Immature natural killer cell (primary cell): ENCODE measurements at regions not wholly inside any gene's neighbourhood (a gene's known extent, or its start where the extent isn't known, plus 50 kb on each side); places are given as distances from the start of the nearest gene placed in this dataset.

Source experiments
- DNase-seq, 3 donors: peaks; one replicate each; pipeline ENCODE4 v3.0.0; 2022; ENCODE audit warnings: mixed read lengths in 1 of 3
- H3K27ac Mint-ChIP-seq, 6 donors: one replicate each; pipeline ENCODE4 v1.8.0; 2020; ENCODE audit warnings: mixed read lengths in 6 of 6, mild to moderate bottlenecking in 5 of 6, inconsistent platforms in 4 of 6, moderate library complexity in 3 of 6
- H3K27me3 Mint-ChIP-seq, 3 donors: one replicate each; pipeline ENCODE4 v1.8.0; 2020 to 2021; ENCODE audit warnings: low read depth in 3 of 3, mild to moderate bottlenecking in 3 of 3, mixed read lengths in 3 of 3, moderate library complexity in 3 of 3, inconsistent platforms in 1 of 3
- H3K36me3 Mint-ChIP-seq, 3 donors: one replicate each; pipeline ENCODE4 v1.8.0; 2020; ENCODE audit warnings: mixed read lengths in 3 of 3, inconsistent platforms in 2 of 3, mild to moderate bottlenecking in 2 of 3
- H3K4me1 Mint-ChIP-seq, 2 donors: one replicate each; pipeline ENCODE4 v1.8.0; 2020; ENCODE audit warnings: inconsistent platforms in 2 of 2, mild to moderate bottlenecking in 2 of 2, mixed read lengths in 2 of 2, moderate library complexity in 1 of 2
- H3K4me3 Mint-ChIP-seq, 5 donors: one replicate each; pipeline ENCODE4 v1.8.0; 2020; ENCODE audit warnings: mild to moderate bottlenecking in 5 of 5, mixed read lengths in 5 of 5, inconsistent platforms in 3 of 5, moderate library complexity in 3 of 5
- H3K9me3 Mint-ChIP-seq, 6 donors: one replicate each; pipeline ENCODE4 v1.8.0; 2020; ENCODE audit warnings: mild to moderate bottlenecking in 6 of 6, mixed read lengths in 6 of 6, inconsistent platforms in 4 of 6, moderate library complexity in 3 of 6

DNA sequence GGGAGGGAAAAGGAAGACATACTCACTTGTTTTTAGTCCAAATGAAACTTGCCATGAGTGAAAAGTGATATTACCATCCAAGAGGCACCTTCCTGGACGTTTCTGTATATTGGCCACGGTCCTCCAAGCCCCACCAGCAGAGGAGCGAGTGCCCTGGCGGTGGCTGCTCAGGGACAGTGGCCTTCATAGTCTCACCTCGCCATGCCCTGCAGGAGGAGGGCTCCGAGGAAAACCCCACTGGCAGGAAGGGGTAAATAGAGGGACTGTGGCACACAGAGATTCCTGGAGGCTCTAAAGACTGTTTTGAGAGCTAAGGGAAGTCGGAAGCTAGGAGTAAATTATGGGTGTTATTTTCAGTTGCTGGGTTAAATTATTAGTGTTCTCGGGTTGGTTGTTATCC lies 98.4 kb upstream of the UBL3 start:
- no peak for DNase-seq
- Mint-ChIP-seq H3K27ac (no peak overlapping the region), H3K36me3 (no peaks in the 10 kb centered on the region), H3K27me3 (peaks cover 0 to 4% (median 4%) of the 10 kb centered on the region in 3 donors), H3K4me1 (peaks cover 5% of the 10 kb centered on the region in 2 donors), H3K4me3 (no peak overlapping the region), H3K9me3 (no peaks in the 10 kb centered on the region)

DNA sequence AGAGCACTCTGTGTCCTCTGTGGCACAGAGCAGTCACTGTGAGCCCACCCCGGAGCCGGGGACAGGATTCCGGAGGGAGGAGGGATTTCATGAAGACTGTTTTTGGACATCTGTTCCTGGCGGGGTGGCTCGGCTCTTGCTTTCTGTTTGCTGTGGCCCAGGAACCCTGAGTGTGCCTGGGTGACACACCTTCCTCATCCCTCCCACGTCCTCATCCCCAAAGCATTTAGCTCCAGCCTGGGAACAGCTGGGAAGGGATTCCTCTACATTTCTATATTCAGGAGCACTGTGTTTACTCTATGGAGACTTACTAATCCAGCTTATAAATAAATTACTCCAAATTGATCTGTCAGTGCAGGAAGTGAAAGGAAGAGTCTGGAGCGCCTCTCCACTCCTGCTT lies 97.8 kb upstream of the UBL3 start:
- DNase-seq = no peak
- H3K9me3 Mint-ChIP-seq = no peaks in the 10 kb centered on the region
- H3K27ac Mint-ChIP-seq = no peak overlapping the region
- H3K36me3 Mint-ChIP-seq = no peaks in the 10 kb centered on the region
- H3K4me3 Mint-ChIP-seq = no peak overlapping the region
- no peaks in the 10 kb centered on the region for H3K4me1 Mint-ChIP-seq
- peaks cover 0 to 5% (median 4%) of the 10 kb centered on the region in 3 donors for H3K27me3 Mint-ChIP-seq

DNA sequence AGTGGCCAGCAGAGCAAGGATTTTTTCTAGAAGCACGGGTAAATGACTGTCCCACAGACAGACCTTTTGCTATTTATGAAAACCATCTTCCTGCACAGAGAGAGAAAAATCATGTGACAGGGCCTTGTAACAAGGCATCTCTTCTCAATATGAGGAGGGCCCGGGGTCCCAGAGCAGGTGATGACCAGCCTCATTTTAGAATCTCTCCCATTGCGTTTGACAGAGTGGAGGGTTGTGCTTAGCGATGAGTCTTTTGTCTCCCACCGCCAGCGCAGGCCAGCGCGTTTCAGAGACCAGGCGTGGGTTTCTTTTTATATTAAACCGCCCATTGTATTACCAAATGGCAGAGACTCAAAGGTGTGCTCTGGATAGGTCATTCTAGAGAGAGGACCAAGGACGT lies 97.4 kb upstream of the UBL3 start:
- no peaks in the 10 kb centered on the region for H3K4me1 Mint-ChIP-seq
- DNase-seq = no peak
- no peaks in the 10 kb centered on the region for H3K36me3 Mint-ChIP-seq
- peaks cover 0 to 5% (median 4%) of the 10 kb centered on the region in 3 donors for H3K27me3 Mint-ChIP-seq
- no peak overlapping the region for H3K4me3 Mint-ChIP-seq
- no peak overlapping the region for H3K27ac Mint-ChIP-seq
- no peaks in the 10 kb centered on the region for H3K9me3 Mint-ChIP-seq

DNA sequence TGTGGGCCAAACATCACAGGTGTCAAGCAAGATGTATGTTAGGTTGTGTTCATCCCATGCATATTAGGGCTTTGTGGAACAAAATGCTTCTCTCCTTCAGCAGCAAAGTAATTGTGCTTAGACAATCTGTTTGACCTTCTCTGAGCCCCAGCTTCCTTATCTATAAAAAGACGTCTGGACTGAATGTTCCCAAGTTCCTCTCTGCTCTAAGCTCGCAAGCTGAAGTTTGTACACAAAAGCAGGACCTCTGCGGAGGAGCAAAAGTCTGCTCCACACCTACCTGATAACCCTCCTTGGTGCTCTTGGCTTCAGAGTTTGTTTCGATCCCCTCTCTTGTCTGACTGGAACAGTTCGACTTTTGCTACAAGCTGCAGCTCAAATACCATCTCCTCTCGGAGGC lies 95.7 kb upstream of the UBL3 start:
- H3K4me1 Mint-ChIP-seq = no peaks in the 10 kb centered on the region
- peaks cover 3 to 5% (median 4%) of the 10 kb centered on the region in 3 donors for H3K27me3 Mint-ChIP-seq
- H3K36me3 Mint-ChIP-seq = no peaks in the 10 kb centered on the region
- no peak overlapping the region for H3K27ac Mint-ChIP-seq
- H3K9me3 Mint-ChIP-seq = no peaks in the 10 kb centered on the region
- H3K4me3 Mint-ChIP-seq = no peak overlapping the region
- no peak for DNase-seq

DNA sequence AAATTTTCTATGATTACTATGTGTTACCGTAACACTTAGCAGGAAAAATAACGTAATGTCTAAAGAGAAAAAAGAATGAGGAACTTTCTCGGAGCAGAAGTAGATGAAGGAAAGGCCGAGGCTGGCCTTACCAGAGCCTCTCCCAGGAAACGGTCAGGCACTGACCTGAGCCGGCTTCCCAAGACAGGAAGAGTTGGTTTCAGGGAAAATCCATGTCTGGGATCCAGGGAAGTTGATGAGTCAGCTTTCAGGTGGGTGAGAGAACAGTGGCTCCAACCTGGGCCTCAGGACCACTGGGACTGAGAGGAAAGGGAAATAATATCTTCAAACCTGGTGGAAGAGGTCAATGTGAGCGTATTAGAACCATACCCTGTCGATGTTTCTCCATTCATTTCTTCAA lies 93.3 kb upstream of the UBL3 start:
- Mint-ChIP-seq H3K4me1 (no peaks in the 10 kb centered on the region), H3K27me3 (peaks cover 2 to 3% (median 3%) of the 10 kb centered on the region in 3 donors), H3K9me3 (no peaks in the 10 kb centered on the region), H3K36me3 (no peaks in the 10 kb centered on the region), H3K27ac (no peak overlapping the region), H3K4me3 (no peak overlapping the region)
- DNase-seq = no peak

DNA sequence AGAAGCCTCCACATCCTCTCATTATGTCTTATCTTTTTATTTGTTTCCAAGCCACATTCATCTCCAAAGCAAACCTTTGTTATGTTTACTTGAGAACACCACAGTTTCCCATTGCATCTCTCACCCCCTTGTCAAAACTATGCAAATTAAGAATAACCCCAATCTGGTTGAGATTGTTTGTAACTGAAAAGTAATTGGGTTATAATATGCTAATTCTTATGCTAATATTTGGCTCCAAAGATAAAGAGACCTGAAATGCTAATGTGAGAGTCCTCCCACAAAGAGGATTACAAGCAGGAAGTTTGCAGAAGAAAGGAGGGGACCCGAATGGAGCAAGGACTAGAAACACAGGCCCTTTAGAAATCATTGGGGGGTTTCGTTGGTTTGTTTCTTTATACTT lies 92.9 kb upstream of the UBL3 start:
- Mint-ChIP-seq H3K9me3 (no peaks in the 10 kb centered on the region), H3K4me3 (no peak overlapping the region), H3K36me3 (no peaks in the 10 kb centered on the region), H3K27me3 (peaks cover 2 to 3% (median 3%) of the 10 kb centered on the region in 3 donors), H3K27ac (no peak overlapping the region), H3K4me1 (no peaks in the 10 kb centered on the region)
- no peak for DNase-seq

DNA sequence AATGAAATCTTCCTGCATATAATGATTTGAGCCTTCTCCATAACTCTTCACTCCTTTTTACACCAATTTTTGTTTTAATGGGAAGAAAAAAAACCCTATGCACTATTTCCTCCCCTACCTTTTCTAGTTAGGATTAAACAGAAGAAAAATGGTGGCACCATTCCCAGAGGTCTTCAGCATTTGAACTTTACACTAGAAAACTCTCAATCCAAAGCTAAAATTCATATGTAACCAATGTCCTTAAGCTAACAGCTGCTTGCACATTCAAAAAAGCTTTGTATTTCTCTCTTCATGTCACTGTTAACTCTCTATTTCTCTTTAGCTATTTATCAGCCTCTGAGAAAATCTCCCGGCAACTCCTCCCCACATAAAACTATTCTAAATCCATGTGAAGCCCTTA lies 90.3 kb upstream of the UBL3 start:
- peaks cover 14 to 21% of the 10 kb centered on the region in 2 donors for H3K4me1 Mint-ChIP-seq
- H3K36me3 Mint-ChIP-seq = no peaks in the 10 kb centered on the region
- no peaks in the 10 kb centered on the region for H3K9me3 Mint-ChIP-seq
- no peak for DNase-seq
- H3K27ac Mint-ChIP-seq = no peak overlapping the region
- no peak overlapping the region for H3K4me3 Mint-ChIP-seq
- peaks cover 3 to 4% (median 3%) of the 10 kb centered on the region in 3 donors for H3K27me3 Mint-ChIP-seq

DNA sequence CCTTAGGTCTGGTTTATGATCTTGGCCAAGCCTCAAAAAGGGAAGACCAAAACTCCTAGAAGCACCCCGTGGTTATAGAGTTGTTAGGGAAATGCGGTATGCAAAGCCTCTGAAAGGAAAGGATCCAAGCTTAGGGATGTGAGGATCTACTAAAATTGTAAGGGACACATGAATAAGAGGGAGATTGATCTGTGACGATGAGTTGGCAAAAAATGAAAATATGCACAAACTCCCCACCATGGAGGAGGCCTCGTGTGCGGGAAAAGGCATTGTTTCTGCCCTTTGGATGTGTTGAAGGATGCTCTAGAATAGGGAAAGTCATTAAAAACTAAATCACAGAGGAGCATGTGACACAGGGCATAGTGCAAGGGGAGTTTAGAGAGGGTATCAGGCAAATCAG lies 88.7 kb upstream of the UBL3 start:
- Mint-ChIP-seq H3K4me1 (peaks cover 21 to 30% of the 10 kb centered on the region in 2 donors), H3K9me3 (no peaks in the 10 kb centered on the region), H3K27me3 (peaks cover 3 to 5% (median 3%) of the 10 kb centered on the region in 3 donors), H3K4me3 (no peak overlapping the region), H3K36me3 (no peaks in the 10 kb centered on the region), H3K27ac (peak overlapping the region in 1 of 6 donors; percentile 13)
- DNase-seq = no peak

DNA sequence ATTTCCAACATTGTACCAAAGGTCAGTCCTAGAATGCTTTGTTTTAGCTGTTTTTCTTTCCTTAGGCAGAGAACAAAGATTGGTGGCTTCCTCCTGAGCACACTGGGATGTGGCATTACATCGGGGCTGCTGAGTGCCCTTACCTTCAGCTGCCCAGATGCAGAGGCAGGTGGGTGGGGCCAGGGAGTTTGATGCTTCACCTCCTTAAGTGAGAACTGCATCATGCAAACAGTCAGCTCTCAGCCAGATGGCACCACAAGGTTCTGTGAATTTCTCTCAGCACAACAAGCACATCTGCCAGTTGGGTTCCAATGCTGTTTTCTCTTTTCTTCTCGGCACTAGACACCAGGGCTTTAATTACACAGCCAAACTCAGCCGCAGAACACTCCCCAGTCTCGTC lies 87.4 kb upstream of the UBL3 start:
- no peaks in the 10 kb centered on the region for H3K36me3 Mint-ChIP-seq
- no peaks in the 10 kb centered on the region for H3K9me3 Mint-ChIP-seq
- H3K27ac Mint-ChIP-seq = no peak overlapping the region
- H3K4me1 Mint-ChIP-seq = peaks cover 21 to 30% of the 10 kb centered on the region in 2 donors
- no peak overlapping the region for H3K4me3 Mint-ChIP-seq
- peaks cover 3 to 4% (median 3%) of the 10 kb centered on the region in 3 donors for H3K27me3 Mint-ChIP-seq
- no peak for DNase-seq

DNA sequence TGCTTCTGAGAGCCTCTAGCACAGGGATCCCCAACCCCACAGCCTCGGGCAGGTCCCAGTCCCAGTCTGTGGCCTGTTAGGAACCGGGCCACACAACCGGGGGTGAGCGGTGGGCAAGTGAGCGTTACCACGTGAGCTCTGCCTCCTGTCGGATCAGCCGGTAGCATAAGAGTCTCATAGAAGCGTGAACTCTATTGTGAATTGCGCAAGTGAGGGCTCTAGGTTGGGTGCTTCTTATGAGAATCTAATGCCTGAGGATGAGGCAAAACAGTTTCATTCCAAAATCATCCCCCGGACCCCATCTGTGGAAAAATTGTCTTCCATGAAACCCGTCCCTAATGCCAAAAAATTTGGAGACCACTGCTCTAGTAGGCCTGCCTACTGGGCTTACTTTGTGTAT lies 87.0 kb upstream of the UBL3 start:
- Mint-ChIP-seq H3K27me3 (peaks cover 3 to 4% (median 3%) of the 10 kb centered on the region in 3 donors), H3K36me3 (no peaks in the 10 kb centered on the region), H3K4me1 (peaks cover 21 to 30% of the 10 kb centered on the region in 2 donors), H3K9me3 (no peaks in the 10 kb centered on the region), H3K4me3 (peak overlapping the region in 1 of 5 donors; percentile 80), H3K27ac (peak overlapping the region in 1 of 6 donors; percentile 18)
- DNase-seq = no peak

DNA sequence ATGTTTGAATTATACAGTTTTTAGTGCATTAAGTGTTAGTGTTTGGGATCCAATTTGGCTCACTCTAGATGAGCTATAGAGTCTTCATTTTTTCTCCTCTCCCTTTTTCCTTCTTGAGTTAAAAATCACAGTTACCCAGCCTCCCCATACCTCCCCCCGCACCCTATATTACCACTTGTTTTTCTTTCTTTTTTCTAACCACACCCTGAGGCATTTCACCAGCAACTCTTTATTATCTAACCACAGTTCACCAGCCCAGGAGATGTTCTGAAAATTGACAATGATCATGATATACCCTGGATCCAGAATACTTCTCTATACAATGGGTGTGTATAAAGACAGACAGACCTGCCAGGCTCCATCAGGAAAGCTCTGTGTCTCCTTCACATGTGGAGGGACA lies 86.5 kb upstream of the UBL3 start:
- DNase-seq = no peak
- Mint-ChIP-seq H3K4me3 (peak overlapping the region in 3 of 5 donors; percentile 6 to 80 (median 67)), H3K27ac (peak overlapping the region in 3 of 6 donors; percentile 6 to 41 (median 18)), H3K9me3 (no peaks in the 10 kb centered on the region), H3K4me1 (peaks cover 21 to 30% of the 10 kb centered on the region in 2 donors), H3K27me3 (peaks cover 3 to 4% (median 3%) of the 10 kb centered on the region in 3 donors), H3K36me3 (no peaks in the 10 kb centered on the region)

DNA sequence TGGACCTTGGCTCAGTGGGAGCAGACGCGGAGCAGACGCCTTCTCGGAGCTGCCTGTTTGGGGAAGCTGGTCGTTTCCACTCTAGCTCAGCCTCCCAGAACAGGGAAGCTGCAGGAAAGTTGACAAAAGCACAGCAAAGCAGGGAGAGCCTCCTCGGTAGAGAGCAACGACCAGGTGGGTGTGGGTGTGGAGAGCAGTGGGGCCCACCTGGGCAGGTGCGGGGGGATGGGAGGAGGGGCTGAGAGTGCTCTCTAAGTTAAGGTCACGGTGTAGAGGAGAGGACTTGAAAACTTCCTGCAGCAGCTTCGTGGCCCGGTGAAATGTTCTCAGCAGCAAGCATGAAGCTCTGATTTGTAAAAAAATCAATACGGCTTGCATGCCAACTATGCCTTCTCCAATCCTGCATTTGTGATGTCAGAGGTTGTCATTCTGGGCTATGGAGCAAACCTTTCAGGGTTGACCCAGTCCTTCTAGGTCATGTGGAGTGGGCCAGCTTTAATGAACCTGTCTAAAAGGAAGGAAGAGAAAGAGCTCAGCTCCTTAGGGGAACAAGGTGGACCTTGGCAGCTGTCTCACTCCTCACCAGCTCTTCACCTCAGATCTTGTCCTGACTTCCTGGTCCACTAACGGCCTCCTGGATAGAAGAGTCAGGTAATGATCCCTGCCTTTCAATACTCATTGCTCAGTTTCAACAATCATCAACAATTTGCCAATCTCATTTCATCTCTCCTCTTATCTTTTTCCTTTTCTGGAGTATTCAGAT lies 85.8 kb upstream of the UBL3 start:
- DNase-seq = no peak
- Mint-ChIP-seq H3K4me1 (peaks cover 21 to 30% of the 10 kb centered on the region in 2 donors), H3K27me3 (peaks cover 0 to 4% (median 3%) of the 10 kb centered on the region in 3 donors), H3K4me3 (peak overlapping the region; percentile 63 to 80 (median 67)), H3K27ac (peak overlapping the region in 5 of 6 donors; percentile 7 to 77 (median 41)), H3K36me3 (no peaks in the 10 kb centered on the region), H3K9me3 (no peaks in the 10 kb centered on the region)

DNA sequence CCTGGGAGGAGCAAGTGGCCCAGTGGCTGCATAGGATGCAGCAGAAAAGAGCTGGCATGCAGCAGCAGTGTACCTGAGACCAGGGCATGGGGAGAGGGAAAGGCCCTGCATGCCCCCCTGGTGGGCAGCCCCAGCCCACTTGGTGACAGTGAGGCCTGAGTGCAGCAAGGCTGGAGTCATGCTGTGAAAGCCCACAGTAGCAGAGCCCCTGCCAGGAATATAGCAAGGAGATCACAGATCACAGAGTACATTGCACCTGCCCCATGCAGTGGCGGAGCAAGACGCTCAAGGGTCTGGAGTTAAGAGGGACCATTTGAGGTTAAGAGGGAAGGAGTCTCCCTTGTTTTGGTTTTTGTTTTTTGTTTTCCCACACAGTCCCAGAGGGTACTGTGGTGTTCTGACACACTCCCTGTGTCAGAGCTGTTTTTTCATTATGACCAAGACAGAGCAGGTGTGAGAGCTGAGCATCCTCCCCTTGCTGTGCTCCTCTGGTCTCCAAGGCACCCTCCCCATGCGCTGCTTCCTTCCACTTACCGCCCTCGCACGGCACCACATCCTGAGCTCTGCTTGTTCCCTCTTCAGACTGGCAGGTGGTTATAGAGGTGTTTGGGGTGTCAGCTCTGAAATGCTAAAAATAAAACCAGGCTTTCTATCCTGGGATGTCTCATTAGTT lies 85.0 kb upstream of the UBL3 start:
- peaks cover 21 to 30% of the 10 kb centered on the region in 2 donors for H3K4me1 Mint-ChIP-seq

DNA sequence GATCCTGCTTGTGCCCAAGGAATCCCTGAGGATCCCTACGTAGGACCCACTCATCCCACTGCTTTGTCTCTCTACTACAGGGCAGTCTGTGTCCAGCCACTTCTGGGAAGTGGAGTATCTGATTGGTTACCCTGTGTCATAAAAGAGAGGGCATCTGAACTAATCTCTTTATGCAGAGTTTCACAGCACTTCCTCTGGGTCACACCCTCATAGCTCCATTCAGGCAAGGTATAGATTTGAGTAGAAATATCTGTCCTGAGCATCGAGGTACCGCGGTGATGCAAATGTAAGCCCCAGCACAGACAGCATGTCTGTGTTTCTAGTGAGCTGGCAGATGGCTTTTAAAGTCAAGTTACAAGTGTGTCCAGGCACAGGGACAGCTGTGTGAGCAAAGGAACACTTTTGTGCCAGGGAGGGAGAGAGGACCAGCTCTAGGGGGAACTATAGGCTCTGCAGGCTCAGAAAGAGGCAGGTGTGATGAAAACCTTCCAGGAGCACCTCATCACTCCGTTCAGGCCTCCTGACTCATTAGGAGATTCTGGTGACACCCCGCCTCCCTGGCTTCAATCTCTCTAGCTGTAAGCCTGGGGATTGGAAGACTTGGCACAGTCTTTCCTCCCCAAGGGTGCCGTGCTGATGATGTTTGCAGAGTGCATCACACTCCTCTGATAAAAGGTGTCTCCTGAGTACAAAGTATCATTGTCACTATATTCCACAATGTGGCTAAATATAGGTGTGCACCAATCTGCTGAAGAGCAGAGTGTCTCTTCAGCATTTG lies 84.3 kb upstream of the UBL3 start:
- Mint-ChIP-seq H3K4me3 (peak overlapping the region in 2 of 5 donors; percentile 67 to 80), H3K27me3 (peaks cover 0 to 5% (median 3%) of the 10 kb centered on the region in 3 donors), H3K4me1 (peaks cover 21 to 30% of the 10 kb centered on the region in 2 donors), H3K36me3 (no peaks in the 10 kb centered on the region), H3K9me3 (no peaks in the 10 kb centered on the region), H3K27ac (peak overlapping the region in 2 of 6 donors; percentile 41 to 71)
- no peak for DNase-seq

More for the DNA sequence above, 85.0 kb upstream of the UBL3 start:
- H3K9me3 Mint-ChIP-seq = no peaks in the 10 kb centered on the region
- H3K4me3 Mint-ChIP-seq = peak overlapping the region; percentile 63 to 80 (median 67)
- no peaks in the 10 kb centered on the region for H3K36me3 Mint-ChIP-seq
- peak overlapping the region in 4 of 6 donors; percentile 16 to 77 (median 44) for H3K27ac Mint-ChIP-seq
- peaks cover 0 to 4% (median 3%) of the 10 kb centered on the region in 3 donors for H3K27me3 Mint-ChIP-seq
- DNase-seq = peak; percentile 54 to 76 (median 71)
